OCI-LY1 (cell line): ENCODE measurements at regions not wholly inside any gene's neighbourhood (a gene's known extent, or its start where the extent isn't known, plus 50 kb on each side); places are given as distances from the start of the nearest gene placed in this dataset.

ENCODE experiments used
- EZH2 ChIP-seq: fragments of 200-600 bp; sonication (generic), shearing (Covaris generic); IDR thresholded peaks from 2 replicates; pipeline ENCODE4 v1.8.0; 2017; ENCODE audit warnings: borderline replicate concordance, mixed run types, mild to moderate bottlenecking, antibody characterized with exemption, low read length, moderate library complexity, mixed read lengths
- TF ChIP-seq, protein P1 (sequence below): fragments of 200-600 bp; sonication (generic), shearing (Covaris generic); IDR thresholded peaks from 2 replicates; pipeline ENCODE4 v1.5.1; 2017; ENCODE audit warnings: mild to moderate bottlenecking, antibody characterized with exemption, low read length, moderate library complexity, mixed read lengths

- TF ChIP-seq, protein P1, sequence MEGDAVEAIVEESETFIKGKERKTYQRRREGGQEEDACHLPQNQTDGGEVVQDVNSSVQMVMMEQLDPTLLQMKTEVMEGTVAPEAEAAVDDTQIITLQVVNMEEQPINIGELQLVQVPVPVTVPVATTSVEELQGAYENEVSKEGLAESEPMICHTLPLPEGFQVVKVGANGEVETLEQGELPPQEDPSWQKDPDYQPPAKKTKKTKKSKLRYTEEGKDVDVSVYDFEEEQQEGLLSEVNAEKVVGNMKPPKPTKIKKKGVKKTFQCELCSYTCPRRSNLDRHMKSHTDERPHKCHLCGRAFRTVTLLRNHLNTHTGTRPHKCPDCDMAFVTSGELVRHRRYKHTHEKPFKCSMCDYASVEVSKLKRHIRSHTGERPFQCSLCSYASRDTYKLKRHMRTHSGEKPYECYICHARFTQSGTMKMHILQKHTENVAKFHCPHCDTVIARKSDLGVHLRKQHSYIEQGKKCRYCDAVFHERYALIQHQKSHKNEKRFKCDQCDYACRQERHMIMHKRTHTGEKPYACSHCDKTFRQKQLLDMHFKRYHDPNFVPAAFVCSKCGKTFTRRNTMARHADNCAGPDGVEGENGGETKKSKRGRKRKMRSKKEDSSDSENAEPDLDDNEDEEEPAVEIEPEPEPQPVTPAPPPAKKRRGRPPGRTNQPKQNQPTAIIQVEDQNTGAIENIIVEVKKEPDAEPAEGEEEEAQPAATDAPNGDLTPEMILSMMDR: no peak
- TF ChIP-seq EZH2: no peak
Observed at GRCh38 chr3:141418751-141419150, 50.4 kb downstream of the ZBTB38 start.
